Muscle of leg (tissue), 3 donors: ENCODE measurements at regions not wholly inside any gene's neighbourhood (a gene's known extent, or its start where the extent isn't known, plus 50 kb on each side); places are given as distances from the start of the nearest gene placed in this dataset.
"Not testable (repeated sequence)": the region's sequence is repeated elsewhere in the genome, so short reads cannot be mapped to it uniquely, and the experiment has no call there.

Source experiments
- DNase-seq: peaks from one replicate; pipeline ENCODE4 v3.0.0; 2013
- H3K27ac ChIP-seq: one replicate; pipeline ENCODE4 v1.5.1; 2013; ENCODE audit warnings: mild to moderate bottlenecking, low read length, control low read depth
- H3K27me3 ChIP-seq: one replicate; pipeline ENCODE4 v1.6.1; 2013; ENCODE audit warnings: low read length; ENCODE audit not compliant: control insufficient read depth, insufficient read depth
- H3K36me3 ChIP-seq: one replicate; pipeline ENCODE4 v1.6.1; 2013; ENCODE audit warnings: low read length; ENCODE audit not compliant: control insufficient read depth, insufficient read depth
- H3K4me1 ChIP-seq: one replicate; pipeline ENCODE4 v1.6.1; 2013; ENCODE audit warnings: low read length; ENCODE audit not compliant: control insufficient read depth, insufficient read depth
- H3K4me3 ChIP-seq: one replicate; pipeline ENCODE4 v1.5.1; 2013; ENCODE audit warnings: low read length, control low read depth
- H3K9me3 ChIP-seq: replicated peaks from 2 replicates; pipeline ENCODE4 v1.6.1; 2013; ENCODE audit warnings: low read depth, low read length; ENCODE audit not compliant: control insufficient read depth
- WGBS: methylation state at CpG from one replicate; pipeline ENCODE4 v1.1.5; 2013; ENCODE audit warnings: missing lambda C conversion rate; ENCODE audit not compliant: insufficient coverage; 5-methylcytosine and 5-hydroxymethylcytosine counted together

DNA sequence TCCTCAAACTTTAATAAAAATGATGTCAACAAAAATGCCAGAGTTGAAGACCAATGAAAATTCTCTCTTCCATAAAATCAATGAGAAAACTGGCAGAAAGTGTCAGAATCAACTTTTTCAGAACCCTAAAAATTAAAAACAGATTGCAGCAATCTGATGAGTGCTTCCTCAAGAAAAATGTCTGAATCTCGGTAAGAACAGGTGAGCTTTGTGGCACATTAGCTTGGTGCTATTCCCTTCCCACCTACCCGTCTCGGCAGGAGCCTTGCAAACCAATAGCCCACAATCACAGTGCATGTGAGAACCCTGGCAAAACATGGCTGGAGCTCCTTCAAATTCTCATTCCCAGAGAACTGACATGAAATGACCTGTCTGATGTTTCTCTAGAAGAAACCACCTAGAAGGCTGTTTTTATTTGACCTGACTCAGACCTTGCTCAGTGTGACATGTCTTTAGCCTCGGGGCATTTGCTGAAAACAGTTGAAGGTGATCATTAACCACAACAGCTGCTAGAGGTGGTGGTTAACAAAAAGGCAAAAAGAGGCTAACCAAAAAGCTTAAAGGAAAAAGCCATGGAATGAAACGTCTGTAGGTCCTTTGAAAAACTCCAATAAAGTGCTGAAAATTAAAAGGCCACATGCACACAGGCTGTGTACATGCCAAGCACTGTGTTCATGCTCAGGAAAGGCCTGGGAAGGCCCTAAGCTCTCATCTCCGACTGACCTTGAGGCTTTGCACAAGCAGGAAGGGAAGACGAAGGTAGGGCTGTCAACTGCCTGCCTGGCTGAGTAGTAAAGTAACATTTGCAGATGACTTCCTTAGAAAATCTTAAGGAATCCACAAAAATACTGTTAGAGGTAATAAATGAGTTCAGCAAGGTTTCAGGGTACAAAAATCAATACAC, 253.0 kb upstream of the NSMCE3 start:
- Histone ChIP-seq H3K9me3 (no peaks in the 10 kb centered on the region), H3K4me3 (no peak overlapping the region), H3K27ac (no peak overlapping the region), H3K27me3 (no peaks in the 10 kb centered on the region), H3K36me3 (no peaks in the 10 kb centered on the region), H3K4me1 (no peaks in the 10 kb centered on the region)
- 44% methylated on average over 4 of the region's 7 CpGs for WGBS
- no peak for DNase-seq

- 58% methylated on average over 3 of the region's 4 CpGs for WGBS
- DNase-seq = peak; percentile 16
- Histone ChIP-seq H3K27me3 (no peaks in the 10 kb centered on the region), H3K36me3 (no peaks in the 10 kb centered on the region), H3K4me1 (no peaks in the 10 kb centered on the region), H3K27ac (no peak overlapping the region), H3K4me3 (no peak overlapping the region), H3K9me3 (no peaks in the 10 kb centered on the region)
Observed at GRCh38 chr15:29518442-29518841, 248.8 kb upstream of the NSMCE3 start.

GRCh38 chr15:29517829-29518228, 248.2 kb upstream of the NSMCE3 start:
- H3K36me3 ChIP-seq = no peaks in the 10 kb centered on the region
- no peaks in the 10 kb centered on the region for H3K27me3 ChIP-seq
- H3K9me3 ChIP-seq = no peaks in the 10 kb centered on the region
- H3K27ac ChIP-seq = no peak overlapping the region
- WGBS = 97% methylated on average over 3 of the region's 4 CpGs
- no peaks in the 10 kb centered on the region for H3K4me1 ChIP-seq
- no peak for DNase-seq
- no peak overlapping the region for H3K4me3 ChIP-seq

DNA sequence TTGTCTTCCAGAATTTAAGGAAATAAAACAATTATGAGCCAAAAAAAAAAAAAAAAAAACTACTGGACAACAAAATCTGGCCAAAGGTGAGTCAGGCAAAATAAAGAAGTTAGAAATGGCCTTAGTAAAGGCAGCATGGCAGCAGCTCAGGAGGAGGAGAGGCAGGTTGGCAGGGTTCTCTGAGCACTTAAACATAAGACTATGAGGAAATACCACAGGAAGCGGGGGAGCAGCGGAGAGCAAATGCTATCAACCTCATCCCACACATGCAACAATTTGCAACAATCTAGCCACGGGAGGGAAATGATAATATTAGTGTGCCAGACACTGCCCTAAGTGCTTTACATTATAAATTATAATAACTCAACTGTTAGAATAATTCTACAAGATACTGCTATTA, 247.3 kb upstream of the NSMCE3 start:
- Histone ChIP-seq H3K4me3 (no peak overlapping the region), H3K27ac (no peak overlapping the region), H3K36me3 (no peaks in the 10 kb centered on the region), H3K9me3 (no peaks in the 10 kb centered on the region), H3K4me1 (no peaks in the 10 kb centered on the region), H3K27me3 (no peaks in the 10 kb centered on the region)
- no peak for DNase-seq
- no CpG with 5 or more reads among the region's 3 CpGs for WGBS

DNA sequence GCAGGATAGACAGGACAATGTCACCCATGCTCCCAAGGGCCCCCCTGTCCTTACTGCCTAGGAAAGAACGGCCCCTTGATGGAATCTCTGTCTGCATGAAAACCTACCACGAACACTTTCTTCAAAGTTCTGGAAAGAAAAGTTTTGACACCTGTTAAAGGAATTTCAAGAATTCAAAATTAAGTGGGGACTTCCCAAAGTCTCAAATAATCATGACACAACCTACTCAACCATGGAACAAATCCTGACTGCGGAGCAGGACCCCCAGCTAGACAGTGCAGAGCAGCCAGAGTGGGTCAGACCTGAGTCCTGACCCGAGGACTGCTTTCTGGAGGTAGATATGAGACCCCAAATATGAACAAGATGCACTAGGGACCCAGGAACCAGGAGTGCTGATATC, 245.3 kb upstream of the NSMCE3 start:
- no peak overlapping the region for H3K27ac ChIP-seq
- no peaks in the 10 kb centered on the region for H3K36me3 ChIP-seq
- no peaks in the 10 kb centered on the region for H3K4me1 ChIP-seq
- H3K9me3 ChIP-seq = no peaks in the 10 kb centered on the region
- H3K27me3 ChIP-seq = no peaks in the 10 kb centered on the region
- no peak for DNase-seq
- WGBS = 83% methylated on average over 1 of the region's 4 CpGs
- no peak overlapping the region for H3K4me3 ChIP-seq

DNA sequence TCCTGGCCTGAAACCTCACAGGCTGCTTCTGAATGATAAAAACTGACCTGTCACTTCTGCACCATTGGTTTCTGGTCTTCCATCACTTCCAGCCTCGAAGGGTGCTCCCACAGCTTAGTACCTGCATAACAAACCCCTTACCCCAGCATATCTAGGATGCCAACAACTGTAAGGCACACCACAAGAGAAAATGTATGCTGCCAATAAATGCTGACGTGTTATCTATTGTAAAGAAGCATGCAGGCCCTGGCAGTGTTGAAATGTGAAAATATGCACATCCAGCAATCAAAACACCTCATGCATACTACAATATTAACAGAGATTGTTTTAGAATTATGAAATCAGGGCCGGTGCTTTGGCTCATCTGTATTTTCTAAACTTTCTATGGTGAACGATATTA, 242.0 kb upstream of the NSMCE3 start:
- no peaks in the 10 kb centered on the region for H3K4me1 ChIP-seq
- no peak overlapping the region for H3K27ac ChIP-seq
- peaks cover 2% of the 10 kb centered on the region for H3K9me3 ChIP-seq
- WGBS = no CpG with 5 or more reads among the region's 4 CpGs
- H3K4me3 ChIP-seq = no peak overlapping the region
- no peaks in the 10 kb centered on the region for H3K36me3 ChIP-seq
- no peak for DNase-seq
- no peaks in the 10 kb centered on the region for H3K27me3 ChIP-seq

- 88% methylated on average over 4 of the region's 5 CpGs for WGBS
Observed at GRCh38 chr15:29505535-29505934, 235.9 kb upstream of the NSMCE3 start.

GRCh38 chr15:29490747-29491471, 221.3 kb upstream of the NSMCE3 start:
- Histone ChIP-seq H3K4me1 (no peaks in the 10 kb centered on the region), H3K36me3 (no peaks in the 10 kb centered on the region), H3K27ac (no peak overlapping the region), H3K9me3 (no peaks in the 10 kb centered on the region), H3K4me3 (no peak overlapping the region), H3K27me3 (no peaks in the 10 kb centered on the region)
- no peak for DNase-seq
- WGBS = 92% methylated on average over 16 of the region's 25 CpGs

More at GRCh38 chr15:29505535-29505934, 235.9 kb upstream of the NSMCE3 start:
- not testable (repeated sequence) for H3K9me3 ChIP-seq, DNase-seq, H3K27me3 ChIP-seq, H3K4me3 ChIP-seq, H3K4me1 ChIP-seq, H3K36me3 ChIP-seq, H3K27ac ChIP-seq

DNA sequence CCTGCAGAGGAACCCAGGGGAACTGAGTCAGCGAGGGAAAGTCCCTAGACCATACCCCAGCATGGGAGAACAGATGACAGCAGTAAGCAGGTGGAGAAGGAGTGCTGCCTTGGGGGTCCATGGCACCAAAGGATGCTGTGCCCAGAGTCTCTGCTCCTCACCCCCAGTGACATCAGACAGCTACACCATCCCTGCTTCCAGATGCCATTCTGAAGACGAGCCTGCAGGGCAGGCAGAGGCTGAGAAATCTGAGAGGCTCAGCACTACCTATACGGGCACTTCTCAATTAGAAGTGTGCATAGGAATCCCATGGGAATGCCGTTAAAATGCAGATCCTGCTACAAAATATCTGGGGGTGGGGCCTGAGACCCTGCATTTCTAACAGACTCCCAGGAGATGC, 211.3 kb upstream of the NSMCE3 start:
- Histone ChIP-seq H3K4me3 (no peak overlapping the region), H3K27ac (no peak overlapping the region)
- WGBS = 35% methylated on average over 3 of the region's 4 CpGs

DNA sequence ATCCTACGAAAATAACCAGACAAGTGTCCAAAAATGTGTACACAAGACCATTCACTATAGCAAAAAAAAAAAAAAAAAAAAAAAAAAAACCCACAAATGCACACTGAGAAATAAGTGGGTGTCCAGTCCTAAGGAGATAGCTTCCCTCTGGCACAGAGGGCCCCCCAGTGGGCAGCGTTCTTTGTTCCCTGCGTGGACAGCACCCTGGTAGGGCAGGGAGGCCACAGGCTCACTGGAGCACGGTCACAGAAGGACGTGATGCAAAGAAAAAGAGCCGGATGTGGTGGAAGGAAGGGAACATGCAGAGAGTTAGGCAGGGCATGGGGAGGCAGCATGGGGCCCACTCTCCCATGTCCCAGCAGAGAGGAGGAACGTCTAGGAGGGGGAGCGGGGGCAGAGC, 210.7 kb upstream of the NSMCE3 start:
- Histone ChIP-seq H3K27me3 (no peaks in the 10 kb centered on the region), H3K4me1 (no peaks in the 10 kb centered on the region), H3K9me3 (no peaks in the 10 kb centered on the region), H3K4me3 (no peak overlapping the region), H3K27ac (no peak overlapping the region), H3K36me3 (no peaks in the 10 kb centered on the region)
- no peak for DNase-seq
- 70% methylated on average over 7 of the region's 8 CpGs for WGBS

More for the DNA sequence above, 211.3 kb upstream of the NSMCE3 start:
- no peak for DNase-seq
- Histone ChIP-seq H3K4me1 (no peaks in the 10 kb centered on the region), H3K27me3 (no peaks in the 10 kb centered on the region), H3K9me3 (no peaks in the 10 kb centered on the region), H3K36me3 (no peaks in the 10 kb centered on the region)
